Renal cortex interstitium (tissue), 11 donors: ENCODE measurements at regions not wholly inside any gene's neighbourhood (a gene's known extent, or its start where the extent isn't known, plus 50 kb on each side); places are given as distances from the start of the nearest gene placed in this dataset.

Experiments used
- DNase-seq, 11 donors: peaks; one replicate each; pipeline ENCODE4 v3.0.0-alpha.2; 2013; ENCODE audit warnings: low read depth in 9 of 11, low spot score in 4 of 11; ENCODE audit errors: extremely low read depth in 1 of 11

DNA sequence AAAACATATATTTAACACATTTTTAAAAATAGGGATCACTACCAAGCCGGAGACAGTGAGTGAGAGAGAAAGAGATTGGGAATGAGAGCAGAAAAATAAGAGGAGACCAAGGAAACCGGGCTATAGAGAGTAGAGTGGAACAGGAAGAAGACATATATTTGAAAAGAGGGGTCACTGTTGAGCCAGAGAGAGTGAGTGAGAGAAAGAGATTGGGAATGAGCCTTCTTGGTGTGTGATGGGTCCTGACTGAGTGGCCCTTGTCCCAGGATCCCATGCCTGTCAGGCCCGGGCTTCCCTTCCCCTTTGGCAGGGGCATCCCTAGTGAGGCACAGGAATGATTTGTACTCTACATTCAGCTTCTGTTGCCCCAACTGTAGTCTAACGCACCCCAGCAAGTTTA is 646.6 kb downstream of the NTRK3 start:
- DNase-seq = no peak

DNA sequence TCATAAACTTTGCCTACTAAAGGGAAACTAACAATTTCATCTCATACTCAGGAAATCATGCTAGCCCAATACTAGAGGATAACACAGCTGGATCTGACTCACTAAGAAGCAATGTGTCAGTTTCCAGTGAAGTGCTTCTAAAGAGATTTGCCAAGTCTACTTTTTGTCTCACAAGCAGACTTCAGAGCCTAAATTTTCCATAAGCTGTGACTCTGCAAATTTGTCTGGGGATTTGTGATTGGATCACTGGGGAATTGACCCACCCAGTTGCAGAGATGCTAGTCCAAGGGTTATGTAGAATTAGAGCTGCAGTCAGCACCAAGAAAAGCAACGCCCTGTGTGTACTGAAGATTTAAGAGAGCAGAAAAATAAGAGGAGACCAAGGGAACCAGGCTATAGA is 647.1 kb downstream of the NTRK3 start:
- no peak for DNase-seq

DNA sequence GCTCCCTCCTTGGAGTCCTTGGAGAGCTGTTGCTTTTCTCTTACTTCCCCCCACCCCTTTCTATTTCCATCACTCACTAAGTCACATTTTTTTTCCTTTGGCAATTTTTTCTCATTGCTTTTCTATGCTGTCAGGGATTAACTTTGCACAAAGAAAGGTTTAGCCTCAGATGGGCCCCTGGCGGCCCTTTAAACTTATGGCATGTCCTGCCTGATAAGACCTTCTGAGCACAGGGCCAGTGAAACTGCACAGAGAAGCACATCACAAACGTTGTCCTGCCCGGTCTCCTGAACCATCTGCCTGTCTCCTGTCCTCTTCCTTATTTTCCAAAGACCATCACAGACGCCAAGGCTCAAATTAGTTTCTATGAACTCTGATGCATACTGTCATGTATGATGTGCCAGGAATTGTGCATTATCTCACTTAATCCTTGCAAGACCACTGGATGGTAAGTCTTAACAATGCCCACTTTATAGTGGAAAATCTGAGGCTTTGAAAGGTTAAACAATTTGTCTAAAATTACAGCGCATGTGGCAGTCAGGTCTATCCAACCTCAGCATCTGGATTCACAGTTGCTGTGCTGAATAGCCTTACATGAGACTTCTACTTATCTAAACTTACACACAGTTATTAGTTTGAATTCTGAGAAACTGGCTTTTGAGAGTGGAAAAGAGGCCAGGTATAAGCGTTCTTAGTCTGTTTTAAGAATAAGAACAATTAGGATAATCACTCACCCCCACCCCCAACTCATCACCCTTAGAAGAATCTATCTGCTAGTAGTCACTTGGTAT is 648.1 kb downstream of the NTRK3 start:
- no peak for DNase-seq

DNA sequence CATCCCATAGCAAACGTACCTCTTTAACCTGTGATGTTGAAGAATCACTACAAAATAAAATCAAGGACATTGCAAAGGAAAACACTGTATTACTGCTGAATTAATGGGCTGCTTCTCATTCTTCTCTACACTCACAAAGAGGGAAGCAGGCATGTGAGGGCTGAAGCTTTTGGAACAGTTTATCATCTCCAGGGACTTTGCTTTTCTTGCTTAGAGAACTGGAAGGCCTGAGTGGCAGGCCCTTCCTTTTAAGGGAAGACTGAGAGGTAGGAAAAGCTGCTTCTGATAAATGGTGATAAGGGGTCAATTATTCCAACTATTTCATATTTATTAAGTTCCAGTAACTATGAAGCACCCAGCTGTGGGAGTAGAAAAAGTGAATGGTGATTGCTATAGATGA is 649.6 kb downstream of the NTRK3 start:
- no peak for DNase-seq

DNA sequence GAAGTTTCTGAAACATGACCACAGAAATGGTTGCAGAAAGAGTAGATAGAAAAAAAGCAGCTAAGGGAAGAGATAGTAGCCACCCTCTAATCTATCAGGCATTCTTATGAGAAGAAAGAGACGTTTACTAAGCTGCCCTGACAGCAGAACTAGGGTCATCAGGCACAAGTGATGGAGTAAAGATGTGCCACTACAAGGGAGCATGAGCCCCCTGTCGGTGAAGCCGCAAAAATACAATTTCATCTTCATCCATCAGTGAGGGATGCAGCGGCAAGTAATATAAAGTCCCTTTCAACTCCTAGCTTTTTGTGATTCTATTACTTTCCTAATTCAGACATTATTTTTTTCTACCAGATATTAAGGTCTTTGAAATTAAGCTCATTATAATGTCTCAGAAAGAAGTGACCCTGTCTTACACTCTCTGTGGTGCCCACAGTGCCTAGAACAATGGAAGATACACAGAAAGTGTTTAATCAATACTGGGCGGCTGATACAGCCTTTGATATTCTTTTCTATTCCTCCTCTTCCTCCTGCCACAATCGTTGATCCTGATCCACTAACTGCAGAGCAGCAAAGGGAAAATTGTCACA is 651.6 kb downstream of the NTRK3 start:
- no peak for DNase-seq

DNA sequence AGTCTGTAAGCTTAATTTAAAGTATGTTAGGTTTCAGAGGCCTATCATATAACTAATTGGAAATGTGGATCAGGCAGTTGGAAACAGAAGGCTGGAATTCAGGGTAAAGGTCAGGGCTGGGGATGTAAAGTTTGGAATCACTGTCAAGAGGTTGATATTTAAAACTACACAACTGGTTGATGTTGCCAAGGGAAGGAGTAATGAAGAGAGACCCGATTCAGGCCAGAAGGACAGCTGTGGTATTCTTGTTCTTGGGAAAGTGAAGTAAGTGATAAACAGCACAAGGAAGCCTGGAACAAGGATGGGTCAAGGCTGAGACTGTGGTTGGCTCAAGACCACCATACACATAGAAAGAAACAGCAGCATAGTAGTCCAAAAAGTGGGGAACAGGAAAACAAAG is 654.2 kb downstream of the NTRK3 start:
- no peak for DNase-seq

DNA sequence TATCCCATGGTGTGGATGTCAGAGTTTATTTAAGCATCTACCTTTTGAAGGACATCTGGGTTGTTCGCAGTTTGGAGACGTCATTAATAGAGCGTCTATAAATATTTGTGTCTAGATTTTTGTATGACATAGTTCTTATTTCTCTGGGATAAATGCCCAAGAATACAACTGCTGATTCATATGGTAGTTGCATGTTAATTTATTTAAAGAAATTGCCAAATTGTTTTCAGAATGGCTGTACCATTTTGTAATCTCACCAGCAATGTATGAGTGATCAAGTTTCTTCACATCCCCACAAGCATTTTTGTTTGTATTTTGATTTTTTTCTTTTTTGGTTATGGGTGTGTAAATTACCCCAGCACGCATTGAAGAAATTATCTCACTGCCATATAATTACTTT is 656.9 kb downstream of the NTRK3 start:
- DNase-seq = no peak

DNA sequence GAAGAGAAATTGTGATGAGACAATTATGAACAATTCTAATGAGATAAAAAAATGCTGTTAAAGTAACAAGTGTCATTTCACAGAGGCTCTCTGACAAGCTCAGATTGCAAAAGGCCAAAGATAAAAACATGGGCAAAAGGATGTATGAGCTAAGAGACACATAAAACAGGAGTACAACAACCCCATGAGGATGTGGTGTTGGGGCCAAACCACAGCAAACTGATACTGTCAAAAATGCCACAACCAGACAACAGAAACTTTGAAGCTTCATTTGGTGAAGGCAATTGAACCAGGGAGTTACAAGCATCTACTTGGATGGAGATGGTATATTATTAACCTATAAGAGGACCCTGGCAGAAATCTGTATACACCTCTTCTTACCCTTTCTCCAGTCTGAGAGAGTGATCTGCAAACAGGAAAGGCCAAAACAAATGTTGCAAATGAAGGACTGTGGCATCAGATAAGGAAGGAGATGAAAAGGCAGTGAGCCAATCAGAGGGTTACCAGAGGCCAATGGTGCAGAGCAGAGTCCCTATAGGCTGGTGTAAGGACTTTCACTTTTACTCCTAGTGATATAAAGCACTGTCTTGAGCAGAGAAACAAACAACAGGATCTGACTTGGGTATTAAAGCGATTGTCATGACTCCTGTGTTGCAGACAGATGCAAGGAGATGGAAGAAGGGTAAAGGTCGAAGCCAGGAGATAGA is 659.0 kb downstream of the NTRK3 start:
- no peak for DNase-seq

DNA sequence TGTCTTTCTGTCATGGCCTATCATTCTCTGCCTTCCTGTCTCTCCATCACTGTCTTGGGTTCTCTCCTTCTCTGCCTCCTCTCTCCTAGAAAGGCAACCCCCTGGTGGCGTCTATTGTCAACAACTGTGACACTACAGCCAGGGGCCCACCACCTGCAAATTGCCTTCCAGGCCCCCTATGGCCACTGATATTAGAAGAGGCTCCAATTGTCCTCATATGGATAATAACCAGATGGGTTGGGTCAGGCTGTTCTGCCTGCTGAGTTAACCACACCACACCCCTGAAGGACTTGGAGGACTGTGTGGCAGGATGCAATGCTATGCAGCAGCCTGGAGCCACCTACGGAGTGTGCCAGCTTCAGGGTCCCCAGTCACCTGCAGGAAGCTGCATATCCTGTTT is 665.0 kb downstream of the NTRK3 start:
- DNase-seq = no peak

DNA sequence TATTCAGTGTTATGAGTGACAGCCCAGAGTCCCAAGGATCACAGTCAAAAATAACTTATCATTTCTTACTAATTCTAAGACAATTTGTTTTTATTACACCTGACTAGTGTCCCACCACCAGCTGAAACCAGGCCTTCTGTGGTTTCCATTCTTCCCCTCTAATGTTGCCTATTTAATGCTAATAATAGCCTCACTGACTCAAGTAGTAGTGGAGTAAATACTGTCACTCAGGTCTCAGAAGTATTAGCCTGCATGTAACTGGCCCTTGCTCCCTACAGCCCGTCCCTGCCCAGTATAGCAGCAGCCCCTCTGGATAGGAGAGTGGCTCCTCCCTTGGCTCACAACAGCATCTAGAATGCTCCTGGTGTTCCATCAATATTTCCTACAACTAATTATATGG is 665.5 kb downstream of the NTRK3 start:
- DNase-seq = no peak

DNA sequence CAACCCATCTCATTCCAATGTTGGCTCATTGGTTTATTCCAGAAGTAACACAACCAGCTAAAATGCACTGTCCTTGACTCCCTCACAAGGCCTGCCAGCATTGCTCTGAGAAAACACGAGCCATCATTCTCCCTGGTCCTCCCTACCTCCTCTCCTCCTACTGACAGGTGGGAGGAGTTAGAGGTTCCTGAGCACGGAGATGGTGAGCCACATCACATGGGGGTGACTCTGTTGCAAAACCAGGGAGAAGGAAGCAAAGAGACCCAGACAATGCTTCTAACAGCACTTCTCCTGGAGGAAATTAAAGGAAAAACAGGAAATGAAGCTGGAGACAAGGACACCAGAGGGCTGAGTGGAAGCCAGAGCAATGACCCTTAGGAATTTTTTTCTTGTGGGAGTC is 667.4 kb downstream of the NTRK3 start:
- no peak for DNase-seq

DNA sequence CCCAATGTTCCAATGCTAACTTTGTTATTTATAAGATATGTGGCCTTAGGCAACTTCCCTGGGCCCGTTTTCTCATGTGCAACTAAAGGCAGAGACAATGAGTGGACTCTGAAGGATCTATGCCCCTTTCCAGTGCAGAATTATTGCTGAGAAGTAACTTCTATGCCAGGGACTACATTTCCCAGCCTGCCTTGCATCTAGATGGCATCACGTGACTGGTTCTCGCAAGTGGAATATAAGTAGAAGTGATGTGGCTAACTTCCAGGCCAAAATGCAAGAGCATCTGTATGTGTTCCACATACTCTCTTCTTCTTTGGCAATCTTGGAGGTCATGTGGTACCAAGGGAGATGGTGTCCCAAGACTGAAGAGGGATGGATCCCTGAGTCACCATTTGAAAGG is 674.4 kb downstream of the NTRK3 start:
- no peak for DNase-seq

DNA sequence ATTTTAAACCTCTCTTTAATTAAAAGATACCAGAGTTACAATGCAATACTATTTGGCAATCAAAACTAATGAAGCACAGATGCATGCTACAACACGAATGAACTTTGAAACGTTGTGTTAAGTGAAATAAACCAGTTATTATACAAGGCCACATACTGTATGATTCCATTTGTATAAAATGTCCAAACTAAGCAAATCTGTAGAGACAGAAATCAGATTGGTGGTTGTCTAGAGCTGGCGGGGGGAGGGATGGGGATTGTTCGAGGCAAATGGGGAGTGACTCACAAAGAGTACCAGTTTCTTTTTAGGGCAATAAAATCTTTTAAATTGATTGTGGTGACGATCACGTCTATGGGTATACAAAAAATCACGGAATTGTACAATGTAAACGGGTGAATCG is 677.0 kb downstream of the NTRK3 start:
- no peak for DNase-seq

DNA sequence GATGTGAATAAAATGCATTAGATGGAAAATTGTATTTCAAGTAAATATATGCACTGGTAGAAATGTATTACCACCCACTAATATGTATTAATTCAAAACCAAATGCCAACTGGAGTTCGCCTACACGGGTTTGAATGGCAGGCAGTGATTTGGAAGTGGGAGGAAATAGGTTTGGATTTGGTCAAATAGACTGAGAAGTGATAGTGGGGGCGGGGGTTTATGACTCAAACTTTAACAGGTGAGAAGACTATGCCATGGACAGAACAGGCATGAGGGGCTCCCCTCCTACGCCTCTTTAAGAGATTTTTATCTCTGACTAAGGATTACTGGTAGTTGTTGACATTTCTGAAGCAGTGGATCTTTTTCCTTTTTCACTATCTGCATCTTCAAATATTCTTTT is 677.8 kb downstream of the NTRK3 start:
- no peak for DNase-seq

DNA sequence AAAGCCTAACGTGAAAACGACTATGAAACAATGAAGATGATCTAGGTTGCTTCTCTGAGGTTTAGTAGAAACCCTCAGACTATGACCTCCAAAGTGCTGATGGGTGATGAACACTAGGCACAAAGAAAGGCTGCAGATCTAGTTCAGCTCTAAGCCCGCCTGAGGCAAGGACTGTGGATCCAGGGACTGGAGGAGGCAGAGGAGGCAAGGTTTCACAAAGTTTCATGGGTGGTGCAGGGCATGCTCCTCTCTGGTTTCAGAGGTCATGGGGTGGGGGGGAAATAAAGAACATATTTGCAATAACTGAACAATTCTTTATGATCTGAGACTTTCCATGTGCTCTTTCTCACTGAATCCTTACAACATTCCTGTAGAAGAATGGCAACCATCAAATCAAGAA is 679.2 kb downstream of the NTRK3 start:
- no peak for DNase-seq

DNA sequence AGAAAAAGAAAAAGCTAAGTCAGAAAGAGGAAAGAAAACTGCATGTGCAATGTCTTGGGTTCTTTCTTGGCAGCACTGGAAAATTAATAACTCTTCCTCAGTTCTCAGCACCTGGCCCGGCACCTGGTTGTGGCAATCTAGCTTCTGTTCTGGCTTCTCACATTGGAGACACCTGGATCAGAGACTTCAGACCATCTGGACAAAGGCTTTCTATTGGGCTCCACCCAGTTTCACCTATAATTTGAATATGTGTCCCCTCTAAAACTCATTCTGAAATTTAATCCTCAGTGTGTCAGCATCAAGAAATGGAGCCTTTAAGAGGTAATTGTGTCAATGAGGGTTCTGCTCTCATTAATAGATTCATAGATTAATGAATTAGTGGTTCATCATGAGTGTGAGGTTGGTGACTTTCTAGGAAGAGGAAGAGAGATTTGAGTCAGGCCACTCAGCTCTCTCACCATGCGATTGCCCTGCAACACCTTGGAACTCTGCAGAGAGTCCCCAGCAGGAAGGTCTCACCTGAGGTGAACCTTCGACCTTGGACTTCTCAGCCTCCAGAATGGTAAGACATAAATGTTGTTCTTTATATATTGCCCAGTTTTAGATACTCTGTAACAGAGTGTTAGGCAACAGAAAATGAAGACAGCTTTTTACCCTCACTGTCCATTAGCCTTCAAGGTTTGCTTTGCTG is 679.9 kb downstream of the NTRK3 start:
- no peak for DNase-seq

DNA sequence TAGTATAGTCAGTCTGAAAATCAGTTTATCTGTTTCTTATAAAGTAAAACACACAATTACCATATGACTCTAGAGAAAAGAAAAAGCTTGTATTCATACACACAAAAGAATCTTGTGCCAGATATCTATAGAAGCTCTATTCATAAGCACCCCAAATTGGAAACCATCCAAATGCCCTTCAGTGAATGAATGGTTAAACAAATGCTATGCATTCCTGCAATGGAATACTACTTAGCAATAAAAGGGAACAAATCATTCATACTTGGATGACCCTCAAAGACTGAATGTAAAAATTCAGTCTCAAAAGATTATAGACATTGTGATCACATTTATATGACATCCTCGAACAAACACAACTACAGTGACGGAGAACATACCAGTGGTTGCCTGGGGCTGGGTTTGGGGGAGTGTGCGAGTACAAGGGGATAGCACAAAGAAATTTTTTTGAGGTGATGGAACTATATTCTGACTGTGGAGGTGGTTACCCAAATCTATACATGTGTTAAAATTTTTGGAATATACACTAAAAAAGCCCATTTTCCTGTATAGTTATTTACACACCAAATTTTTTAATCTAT is 680.6 kb downstream of the NTRK3 start:
- DNase-seq = no peak

DNA sequence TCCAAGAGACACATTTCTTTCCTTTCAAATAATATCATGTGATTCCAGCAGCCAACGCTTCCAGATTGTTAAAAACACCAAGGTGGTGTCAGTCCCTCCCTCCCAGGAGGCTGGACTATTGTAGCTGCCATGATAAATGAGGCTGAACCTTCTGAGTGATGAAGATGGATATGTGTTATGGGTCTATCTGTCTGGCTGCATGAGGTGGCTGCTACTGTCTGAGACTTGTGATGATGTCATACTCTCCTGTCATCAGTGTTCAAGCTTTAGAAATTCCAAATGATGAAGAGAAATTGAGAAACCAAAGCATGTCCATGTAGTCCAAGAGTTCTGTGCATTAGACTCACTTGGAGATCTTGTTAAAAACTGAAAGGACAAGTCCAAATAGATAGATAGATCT is 683.0 kb downstream of the NTRK3 start:
- DNase-seq = no peak

DNA sequence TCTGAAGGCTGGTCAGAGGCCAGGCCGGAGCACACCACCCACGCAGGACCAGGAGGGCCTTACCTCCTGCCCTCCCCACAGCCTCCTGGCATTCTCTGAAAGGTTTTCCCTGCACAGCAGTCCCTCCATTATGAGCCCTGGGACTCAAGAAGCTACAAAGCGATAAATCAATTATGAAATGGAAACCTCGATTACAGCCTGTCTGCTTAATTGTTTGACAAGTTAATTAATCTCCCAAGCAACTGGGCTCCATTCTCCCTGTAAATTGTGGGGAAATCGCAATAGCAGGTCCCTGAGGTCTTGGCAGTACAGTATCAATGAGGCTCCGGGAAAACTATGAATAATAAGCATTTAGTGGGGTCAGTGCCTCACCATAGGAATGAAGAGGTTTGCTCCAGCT is 683.5 kb downstream of the NTRK3 start:
- no peak for DNase-seq
